GM12864 (cell line): ENCODE measurements at regions not wholly inside any gene's neighbourhood (a gene's known extent, or its start where the extent isn't known, plus 50 kb on each side); places are given as distances from the start of the nearest gene placed in this dataset.
"Not testable (repeated sequence)": the region's sequence is repeated elsewhere in the genome, so short reads cannot be mapped to it uniquely, and the experiment has no call there.

Experiments used
- DNase-seq: peaks from one replicate; pipeline ENCODE4 v3.0.0-alpha.2; 2011; ENCODE audit warnings: low read depth
- H3K4me3 ChIP-seq: 2 replicates; pipeline ENCODE4 v1.5.1; 2011; ENCODE audit warnings: mild to moderate bottlenecking, low read depth, low read length, control low read depth
- TF ChIP-seq, protein P1 (sequence below): IDR thresholded peaks from 2 replicates; pipeline ENCODE4 v1.5.1; 2011; ENCODE audit warnings: low read depth, mild to moderate bottlenecking, moderate library complexity, low read length, control low read depth, inconsistent platforms; ENCODE audit errors: missing control alignments

DNA sequence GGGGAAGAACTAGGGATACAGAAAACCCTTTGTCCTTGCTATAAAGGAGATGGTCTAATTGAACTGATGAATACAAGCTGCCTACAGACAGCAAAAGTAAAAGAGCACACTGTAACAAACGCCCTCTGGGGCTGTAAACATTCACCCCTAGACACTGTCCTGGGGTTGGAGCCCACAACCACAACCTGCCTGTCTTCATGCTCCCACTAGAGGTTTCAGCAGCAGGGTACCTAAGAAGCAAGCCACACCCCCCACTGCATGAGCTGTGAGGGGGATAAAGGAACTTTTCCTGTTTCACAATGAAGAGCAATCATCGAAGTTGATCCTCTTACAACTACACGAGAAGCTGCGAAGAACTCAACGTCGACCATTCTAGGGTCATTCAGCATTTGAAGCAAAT lies 90.5 kb upstream of the LUZP2 start:
- no peak overlapping the region for H3K4me3 ChIP-seq
- TF ChIP-seq, protein P1, sequence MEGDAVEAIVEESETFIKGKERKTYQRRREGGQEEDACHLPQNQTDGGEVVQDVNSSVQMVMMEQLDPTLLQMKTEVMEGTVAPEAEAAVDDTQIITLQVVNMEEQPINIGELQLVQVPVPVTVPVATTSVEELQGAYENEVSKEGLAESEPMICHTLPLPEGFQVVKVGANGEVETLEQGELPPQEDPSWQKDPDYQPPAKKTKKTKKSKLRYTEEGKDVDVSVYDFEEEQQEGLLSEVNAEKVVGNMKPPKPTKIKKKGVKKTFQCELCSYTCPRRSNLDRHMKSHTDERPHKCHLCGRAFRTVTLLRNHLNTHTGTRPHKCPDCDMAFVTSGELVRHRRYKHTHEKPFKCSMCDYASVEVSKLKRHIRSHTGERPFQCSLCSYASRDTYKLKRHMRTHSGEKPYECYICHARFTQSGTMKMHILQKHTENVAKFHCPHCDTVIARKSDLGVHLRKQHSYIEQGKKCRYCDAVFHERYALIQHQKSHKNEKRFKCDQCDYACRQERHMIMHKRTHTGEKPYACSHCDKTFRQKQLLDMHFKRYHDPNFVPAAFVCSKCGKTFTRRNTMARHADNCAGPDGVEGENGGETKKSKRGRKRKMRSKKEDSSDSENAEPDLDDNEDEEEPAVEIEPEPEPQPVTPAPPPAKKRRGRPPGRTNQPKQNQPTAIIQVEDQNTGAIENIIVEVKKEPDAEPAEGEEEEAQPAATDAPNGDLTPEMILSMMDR, result no peak
- DNase-seq, result no peak

DNA sequence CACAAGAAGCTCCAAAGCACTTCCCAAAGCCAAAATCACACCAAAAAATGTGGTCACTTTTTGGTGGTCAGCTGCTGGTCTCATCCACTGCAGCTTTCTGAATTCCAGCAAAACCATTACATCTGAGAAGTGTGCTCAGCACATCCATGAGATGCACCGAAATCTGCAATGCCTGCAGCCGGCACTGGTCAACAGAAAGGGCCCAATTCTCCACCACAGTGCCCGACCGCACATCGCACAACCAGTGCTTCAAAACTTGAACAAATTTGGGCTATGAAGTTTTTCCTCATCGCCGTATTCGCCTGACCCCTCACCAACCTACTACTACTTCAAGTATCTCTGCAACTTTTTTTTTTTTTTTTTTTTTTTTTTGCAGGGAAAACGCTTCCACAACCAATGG lies 89.9 kb upstream of the LUZP2 start:
- DNase-seq, result no peak
- no peak overlapping the region for H3K4me3 ChIP-seq
- TF ChIP-seq, protein P1, result no peak

DNA sequence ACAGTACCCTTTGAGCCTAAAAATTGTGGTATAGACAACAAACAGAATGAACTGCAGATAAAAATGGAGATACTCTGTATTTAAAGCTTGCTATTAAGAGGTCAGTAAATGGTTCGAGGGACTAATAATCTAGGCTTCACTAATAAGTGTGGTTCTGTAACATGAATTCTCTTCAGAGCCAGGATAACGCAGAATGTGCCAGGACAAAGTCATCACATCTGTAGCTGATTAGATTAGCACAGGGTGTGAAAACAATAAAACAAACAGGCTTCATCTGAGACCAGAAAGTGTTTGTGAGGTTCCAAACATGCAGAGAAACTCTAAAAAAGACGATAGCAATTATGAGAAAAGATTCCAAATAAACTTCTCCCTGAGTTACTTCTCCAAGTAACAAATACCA lies 89.1 kb upstream of the LUZP2 start:
- TF ChIP-seq, protein P1, result no peak
- no peak overlapping the region for H3K4me3 ChIP-seq
- no peak for DNase-seq

DNA sequence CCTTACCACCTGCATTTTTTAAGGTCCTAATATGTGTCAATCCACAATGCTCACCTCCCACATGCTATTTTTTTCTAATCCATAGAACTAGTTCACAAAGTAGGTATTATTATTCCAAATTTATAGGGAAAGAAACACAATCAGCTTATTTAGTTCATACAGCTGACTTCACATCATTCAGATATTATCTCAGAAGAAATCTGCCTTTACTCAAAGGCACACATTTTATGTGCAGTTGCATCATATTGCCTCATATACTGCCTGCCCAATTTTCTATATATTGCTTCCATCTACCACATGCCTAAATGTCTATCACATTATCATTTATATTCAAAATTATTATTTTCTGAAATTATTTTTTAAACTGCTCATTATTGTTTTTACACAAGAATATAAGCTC lies 88.7 kb upstream of the LUZP2 start:
- no peak overlapping the region for H3K4me3 ChIP-seq
- TF ChIP-seq, protein P1, result no peak
- no peak for DNase-seq

DNA sequence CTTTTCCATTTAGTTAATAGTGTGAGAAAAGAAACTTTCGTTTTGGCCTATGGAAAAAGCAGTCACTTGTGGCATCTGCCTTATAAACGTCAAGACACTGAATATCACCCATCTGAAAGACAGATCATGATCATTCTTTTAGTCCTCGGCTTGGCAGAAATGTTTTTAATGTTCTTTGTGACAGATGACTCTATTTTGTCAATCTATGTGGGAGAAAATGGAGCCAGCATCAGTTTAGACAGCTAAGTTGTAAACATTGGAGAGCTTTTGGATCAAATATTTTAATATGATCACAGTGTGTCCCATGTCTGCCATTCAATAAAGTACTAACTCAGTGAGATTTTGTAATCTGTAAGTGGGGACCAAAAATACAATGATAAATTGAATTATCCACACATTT lies 85.1 kb upstream of the LUZP2 start:
- TF ChIP-seq, protein P1, result no peak
- DNase-seq, result no peak
- H3K4me3 ChIP-seq, result no peak overlapping the region

DNA sequence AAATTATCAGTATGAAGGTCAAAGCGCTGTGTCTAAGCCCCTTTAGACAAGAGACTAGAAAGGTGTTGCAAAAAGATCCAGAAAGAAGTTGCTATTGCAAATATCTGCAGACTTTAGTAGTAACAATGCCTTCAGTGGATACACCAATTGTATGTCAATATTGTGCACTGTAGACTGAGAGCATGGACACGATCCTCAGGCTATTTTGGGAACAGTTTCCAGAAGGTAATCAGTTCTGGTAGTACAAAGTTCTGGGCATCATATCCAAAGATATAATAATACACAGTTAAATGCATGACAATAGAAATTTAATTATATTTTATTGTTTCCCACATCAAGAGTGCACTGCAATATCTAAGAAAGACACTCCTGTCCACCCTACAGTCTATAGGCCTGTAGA lies 84.1 kb upstream of the LUZP2 start:
- DNase-seq, result no peak
- TF ChIP-seq, protein P1, result no peak

DNA sequence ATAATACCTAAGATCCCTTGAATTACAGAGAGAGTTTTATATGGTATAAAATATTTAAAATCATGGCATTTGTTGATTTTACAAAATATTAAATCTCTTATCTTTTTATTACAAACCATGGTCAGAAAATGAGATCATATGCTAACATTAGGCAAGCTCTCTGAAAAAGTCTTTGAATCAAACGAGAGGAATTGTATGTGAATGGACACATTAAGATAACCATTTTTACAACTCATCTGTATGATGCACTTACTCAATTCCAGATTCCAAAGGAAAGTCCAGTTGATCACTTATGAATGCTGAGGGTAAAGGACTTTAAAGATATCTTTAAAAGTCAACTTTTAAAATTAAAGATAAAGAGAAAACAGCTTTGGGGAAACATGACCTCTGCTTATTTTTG lies 83.5 kb upstream of the LUZP2 start:
- TF ChIP-seq, protein P1, result no peak
- H3K4me3 ChIP-seq, result no peak overlapping the region
- no peak for DNase-seq

More for the DNA sequence above, 84.1 kb upstream of the LUZP2 start:
- H3K4me3 ChIP-seq, result no peak overlapping the region

DNA sequence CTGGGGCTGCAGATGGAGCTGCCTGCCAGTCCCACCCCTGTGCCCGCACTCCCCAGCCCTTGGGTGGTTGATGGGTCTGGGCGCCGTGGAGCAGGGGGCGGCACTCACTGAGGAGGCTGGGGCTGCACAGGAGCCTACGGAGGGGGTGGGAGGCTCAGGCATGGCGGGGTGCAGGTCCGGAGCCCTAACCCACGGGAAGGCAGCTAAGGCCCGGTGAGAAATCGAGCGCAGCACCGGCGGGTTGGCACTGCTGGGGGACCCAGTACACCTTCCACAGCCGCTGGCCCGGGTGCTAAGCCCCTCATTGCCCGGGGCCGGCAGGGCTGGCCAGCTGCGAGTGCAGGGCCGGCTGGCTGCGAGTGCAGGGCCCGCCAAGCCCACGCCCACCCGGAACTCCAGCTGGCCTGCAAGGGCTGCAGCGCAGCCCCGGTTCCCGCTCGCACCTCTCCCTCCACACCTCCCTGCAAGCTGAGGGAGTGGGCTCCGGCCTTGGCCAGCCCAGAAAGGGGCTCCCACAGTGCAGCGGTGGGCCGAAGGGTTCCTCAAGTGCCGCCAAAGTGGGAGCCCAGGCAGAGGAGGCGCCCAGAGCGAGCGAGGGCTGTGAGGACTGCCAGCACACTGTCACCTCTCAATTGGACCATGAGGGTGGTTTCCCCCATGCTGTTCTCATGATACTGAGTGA lies 80.8 kb upstream of the LUZP2 start:
- DNase-seq, H3K4me3 ChIP-seq: not testable (repeated sequence)
